Thyroid gland (tissue), 4 donors: ENCODE measurements at regions not wholly inside any gene's neighbourhood (a gene's known extent, or its start where the extent isn't known, plus 50 kb on each side); places are given as distances from the start of the nearest gene placed in this dataset.

Experiments used
- DNase-seq, 2 donors: peaks; one replicate each; pipeline ENCODE4 v3.0.0-alpha.2; 2019
- H3K27ac ChIP-seq, 3 donors: fragments of 200-600 bp; sonication (generic); 1 replicate in 2 of 3; 2 replicates in 1 of 3; pipeline ENCODE4 v1.5.1; 2016 to 2019; ENCODE audit warnings: mild to moderate bottlenecking in 1 of 3, moderate library complexity in 1 of 3
- H3K27me3 ChIP-seq: fragments of 200-600 bp; sonication (generic); one replicate; pipeline ENCODE4 v1.5.1; 2019
- H3K36me3 ChIP-seq, 2 donors: fragments of 200-600 bp; sonication (generic); one replicate each; pipeline ENCODE4 v1.5.1; 2016 to 2019
- H3K4me1 ChIP-seq, 2 donors: fragments of 200-600 bp; sonication (generic); one replicate each; pipeline ENCODE4 v1.5.1; 2017 to 2019
- H3K4me3 ChIP-seq, 3 donors: fragments of 200-600 bp; sonication (generic); replicated peaks in 1 of 3; 1 replicate in 2 of 3; 2 replicates in 1 of 3; pipeline ENCODE4 v1.5.1; 2016; ENCODE audit warnings: mild to moderate bottlenecking in 1 of 3
- H3K9me3 ChIP-seq: fragments of 200-600 bp; sonication (generic); one replicate; pipeline ENCODE4 v1.5.1; 2017
- POLR2A ChIP-seq, 2 donors: fragments of 450-650 bp; IDR thresholded peaks; one replicate each; pipeline ENCODE4 v1.6.1; 2017; ENCODE audit warnings: antibody characterized with exemption in 2 of 2, mild to moderate bottlenecking in 2 of 2, moderate library complexity in 1 of 2
- WGBS, 2 donors: methylation state at CpG; one replicate each; pipeline ENCODE4 v1.1.5; 2017; 5-methylcytosine and 5-hydroxymethylcytosine counted together
- intact Hi-C: fragments of 100-400 bp; cut with DNase I; formaldehyde crosslinking; loops from one replicate; pipeline ENCODE4 v1.15.1; 2023
- TF ChIP-seq, protein P1 (sequence below), 6 experiments: fragments of 200-600 bp in 3 of 6; fragments of 450-650 bp in 3 of 6; sonication (generic) in 3 of 6; IDR thresholded peaks; one replicate each; pipeline ENCODE4 v1.5.1; 2016 to 2019; ENCODE audit warnings: antibody characterized with exemption in 6 of 6, mild to moderate bottlenecking in 2 of 6, inconsistent platforms in 1 of 6, moderate library complexity in 1 of 6

DNA sequence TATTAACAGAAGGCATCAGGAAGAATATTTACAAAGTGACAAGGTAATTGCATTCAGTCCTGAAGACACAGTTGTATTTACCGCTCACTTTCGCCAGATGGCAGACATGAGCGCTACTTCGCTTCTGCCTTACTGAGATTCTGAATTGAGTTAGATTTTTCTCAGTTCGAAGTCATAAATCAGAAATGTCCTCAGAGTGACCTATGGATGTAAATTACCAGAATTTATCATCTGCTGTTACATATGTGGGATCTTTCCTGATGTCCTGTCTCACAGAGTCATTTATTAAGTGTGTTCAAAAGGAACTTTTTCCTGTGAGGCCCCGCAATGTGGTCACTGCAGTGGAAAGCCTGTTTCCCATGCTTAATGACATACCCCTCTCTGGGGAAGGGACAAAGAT is 97.3 kb upstream of the DCLK2 start:
- H3K36me3 ChIP-seq, result no peaks in the 10 kb centered on the region
- H3K27me3 ChIP-seq, result no peaks in the 10 kb centered on the region
- TF ChIP-seq, protein P1, sequence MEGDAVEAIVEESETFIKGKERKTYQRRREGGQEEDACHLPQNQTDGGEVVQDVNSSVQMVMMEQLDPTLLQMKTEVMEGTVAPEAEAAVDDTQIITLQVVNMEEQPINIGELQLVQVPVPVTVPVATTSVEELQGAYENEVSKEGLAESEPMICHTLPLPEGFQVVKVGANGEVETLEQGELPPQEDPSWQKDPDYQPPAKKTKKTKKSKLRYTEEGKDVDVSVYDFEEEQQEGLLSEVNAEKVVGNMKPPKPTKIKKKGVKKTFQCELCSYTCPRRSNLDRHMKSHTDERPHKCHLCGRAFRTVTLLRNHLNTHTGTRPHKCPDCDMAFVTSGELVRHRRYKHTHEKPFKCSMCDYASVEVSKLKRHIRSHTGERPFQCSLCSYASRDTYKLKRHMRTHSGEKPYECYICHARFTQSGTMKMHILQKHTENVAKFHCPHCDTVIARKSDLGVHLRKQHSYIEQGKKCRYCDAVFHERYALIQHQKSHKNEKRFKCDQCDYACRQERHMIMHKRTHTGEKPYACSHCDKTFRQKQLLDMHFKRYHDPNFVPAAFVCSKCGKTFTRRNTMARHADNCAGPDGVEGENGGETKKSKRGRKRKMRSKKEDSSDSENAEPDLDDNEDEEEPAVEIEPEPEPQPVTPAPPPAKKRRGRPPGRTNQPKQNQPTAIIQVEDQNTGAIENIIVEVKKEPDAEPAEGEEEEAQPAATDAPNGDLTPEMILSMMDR (IDR thresholded peaks at IDR 0.05), result peak; percentile 62 to 82 (median 73)
- no peak for TF ChIP-seq POLR2A (IDR thresholded peaks at IDR 0.05)
- H3K4me3 ChIP-seq, result no peak overlapping the region
- DNase-seq, result peak; percentile 64 to 70
- H3K27ac ChIP-seq, result no peak overlapping the region
- H3K9me3 ChIP-seq, result no peaks in the 10 kb centered on the region
- intact Hi-C loops, result loop anchor here (10.0 kb wide), 1 partner anchor 264 kb away; no protein-coding TSS in a partner anchor
- peaks cover 20 to 34% of the 10 kb centered on the region in 2 donors for H3K4me1 ChIP-seq
- WGBS, 2 donors, result 16 to 23% methylated on average over 6 of the region's 6 CpGs

DNA sequence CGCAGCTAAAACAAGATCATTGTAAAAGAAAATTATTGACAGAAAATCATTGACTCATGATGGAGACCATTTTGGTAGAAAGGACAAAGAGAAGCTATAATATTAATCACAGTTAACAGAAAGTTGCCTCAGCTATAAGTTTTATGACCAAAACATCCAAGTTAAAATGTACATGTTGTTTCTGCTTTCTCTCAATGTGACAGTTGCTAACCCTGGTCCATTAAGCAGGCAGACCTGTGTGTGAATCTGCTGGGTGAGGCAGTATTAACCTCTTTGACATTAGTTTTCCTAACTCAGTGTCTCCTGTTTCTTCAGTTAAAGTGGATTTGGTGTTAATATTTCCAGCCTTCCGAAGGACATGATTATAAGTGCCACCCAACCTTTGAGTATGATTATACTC is 94.8 kb upstream of the DCLK2 start:
- no peak overlapping the region for H3K4me3 ChIP-seq
- no peak for DNase-seq
- H3K27ac ChIP-seq, result peak overlapping the region; percentile 12 to 65 (median 47)
- intact Hi-C loops, result loop anchor here (10.0 kb wide), 1 partner anchor 261 kb away; no protein-coding TSS in a partner anchor
- no peaks in the 10 kb centered on the region for H3K36me3 ChIP-seq
- peaks cover 41 to 56% of the 10 kb centered on the region in 2 donors for H3K4me1 ChIP-seq
- 76 to 82% methylated on average over 2 of the region's 2 CpGs for WGBS, 2 donors
- H3K9me3 ChIP-seq, result no peaks in the 10 kb centered on the region
- TF ChIP-seq, protein P1 (IDR thresholded peaks at IDR 0.05), result no peak
- no peaks in the 10 kb centered on the region for H3K27me3 ChIP-seq

DNA sequence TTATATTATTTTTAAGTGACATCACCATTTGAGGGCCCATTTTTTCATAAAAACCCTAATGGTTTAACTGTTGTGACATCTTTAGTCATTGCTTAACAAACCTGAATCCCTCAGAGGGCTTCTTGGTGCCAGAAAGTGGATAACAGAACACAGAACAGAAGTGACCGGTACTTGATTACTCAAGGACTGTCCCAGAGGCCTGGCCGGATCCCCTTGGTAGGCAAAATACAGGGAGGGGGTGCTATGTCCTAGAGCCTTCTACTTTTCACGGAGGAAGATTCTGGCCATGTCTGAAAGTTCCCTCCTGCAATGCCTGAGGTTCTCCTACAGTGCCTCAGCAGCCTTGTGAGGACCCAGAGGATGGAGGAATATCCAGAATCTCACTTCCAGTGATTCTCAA is 94.3 kb upstream of the DCLK2 start:
- peaks cover 43 to 56% of the 10 kb centered on the region in 2 donors for H3K4me1 ChIP-seq
- TF ChIP-seq, protein P1 (IDR thresholded peaks at IDR 0.05), result no peak
- TF ChIP-seq POLR2A (IDR thresholded peaks at IDR 0.05), result peak in 1 of 2 donors; percentile 5
- peak overlapping the region in 2 of 3 donors; percentile 65 to 78 for H3K27ac ChIP-seq
- DNase-seq, result peak; percentile 72 to 76
- no peaks in the 10 kb centered on the region for H3K9me3 ChIP-seq
- intact Hi-C loops, result loop anchor here (10.0 kb wide), 1 partner anchor 261 kb away; no protein-coding TSS in a partner anchor
- no peaks in the 10 kb centered on the region for H3K27me3 ChIP-seq
- 36 to 47% methylated on average over 3 of the region's 3 CpGs for WGBS, 2 donors
- no peaks in the 10 kb centered on the region for H3K36me3 ChIP-seq
- no peak overlapping the region for H3K4me3 ChIP-seq

DNA sequence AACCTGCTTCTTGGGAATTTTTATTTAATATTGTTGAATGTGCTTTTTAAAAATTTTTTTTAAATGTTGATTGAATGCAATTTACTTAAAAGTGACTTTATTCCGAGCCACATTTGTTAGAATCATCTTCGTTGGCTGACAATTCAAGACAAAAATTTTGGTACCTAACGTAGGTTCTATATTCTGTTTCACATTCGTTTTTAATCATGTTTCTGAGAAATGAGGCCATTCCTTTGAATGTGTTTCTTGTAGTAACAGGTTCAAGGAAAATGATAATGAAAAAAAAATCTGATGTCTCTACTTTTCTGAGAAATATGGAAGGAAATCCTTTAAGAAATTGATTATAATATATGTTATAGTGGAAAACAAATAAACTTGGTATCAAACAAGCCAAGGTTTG is 92.3 kb upstream of the DCLK2 start:
- intact Hi-C loops, result loop anchor here (10.0 kb wide), 1 partner anchor 259 kb away; no protein-coding TSS in a partner anchor

DNA sequence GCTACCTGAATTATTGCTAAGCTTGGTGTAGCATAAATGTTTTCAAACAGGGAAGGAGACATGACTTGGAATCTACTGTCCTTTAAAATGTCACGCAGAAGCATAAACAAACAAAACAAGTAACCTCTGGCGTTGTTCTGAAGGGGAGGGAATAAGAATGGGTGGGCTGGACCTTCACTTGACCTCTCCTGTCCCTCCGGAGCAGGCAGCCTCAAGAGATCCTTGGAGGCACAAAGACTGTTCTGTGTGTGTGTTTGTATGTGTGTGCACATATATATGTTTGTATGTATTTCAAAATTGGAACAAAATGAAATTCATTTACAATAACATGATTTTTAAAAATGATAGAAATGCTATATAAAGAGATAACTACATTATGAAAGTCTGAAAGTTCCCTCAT is 91.3 kb upstream of the DCLK2 start:
- intact Hi-C loops, result loop anchor here (10.0 kb wide), 1 partner anchor 258 kb away; no protein-coding TSS in a partner anchor
- DNase-seq, result no peak
- no peak overlapping the region for H3K4me3 ChIP-seq
- WGBS, 2 donors, result 18 to 28% methylated on average over 3 of the region's 3 CpGs
- H3K4me1 ChIP-seq, result peaks cover 43 to 47% of the 10 kb centered on the region in 2 donors
- H3K27ac ChIP-seq, result peak overlapping the region; percentile 67 to 85 (median 73)
- no peaks in the 10 kb centered on the region for H3K36me3 ChIP-seq
- no peaks in the 10 kb centered on the region for H3K9me3 ChIP-seq
- TF ChIP-seq, protein P1 (IDR thresholded peaks at IDR 0.05), result no peak
- no peak for TF ChIP-seq POLR2A (IDR thresholded peaks at IDR 0.05)
- no peaks in the 10 kb centered on the region for H3K27me3 ChIP-seq

More for the DNA sequence above, 92.3 kb upstream of the DCLK2 start:
- H3K27ac ChIP-seq, result peak overlapping the region in 2 of 3 donors; percentile 67 to 85
- DNase-seq, result no peak
- TF ChIP-seq, protein P1 (IDR thresholded peaks at IDR 0.05), result no peak
- no peak for TF ChIP-seq POLR2A (IDR thresholded peaks at IDR 0.05)
- H3K9me3 ChIP-seq, result no peaks in the 10 kb centered on the region
- H3K27me3 ChIP-seq, result no peaks in the 10 kb centered on the region
- 88 to 95% methylated on average over 4 of the region's 4 CpGs for whole genome bisulfite sequencing, 2 donors
- H3K36me3 ChIP-seq, result no peaks in the 10 kb centered on the region
- peaks cover 43 to 55% of the 10 kb centered on the region in 2 donors for H3K4me1 ChIP-seq
- H3K4me3 ChIP-seq, result no peak overlapping the region
